GM18499 (cell line): ENCODE measurements at regions not wholly inside any gene's neighbourhood (a gene's known extent, or its start where the extent isn't known, plus 50 kb on each side); places are given as distances from the start of the nearest gene placed in this dataset.
"Not testable (repeated sequence)": the region's sequence is repeated elsewhere in the genome, so short reads cannot be mapped to it uniquely, and the experiment has no call there.

Experiments
- ATAC-seq: cut with Tn5 transposase; IDR thresholded peaks from one replicate; pipeline ENCODE4 v1.9.1; 2021; ENCODE audit warnings: moderate number of reproducible peaks; ENCODE audit not compliant: insufficient read depth, unreplicated experiment

- not testable (repeated sequence) for ATAC-seq
Measured at GRCh38 chrX:84851183-84851582, 152.5 kb upstream of the APOOL start.

DNA sequence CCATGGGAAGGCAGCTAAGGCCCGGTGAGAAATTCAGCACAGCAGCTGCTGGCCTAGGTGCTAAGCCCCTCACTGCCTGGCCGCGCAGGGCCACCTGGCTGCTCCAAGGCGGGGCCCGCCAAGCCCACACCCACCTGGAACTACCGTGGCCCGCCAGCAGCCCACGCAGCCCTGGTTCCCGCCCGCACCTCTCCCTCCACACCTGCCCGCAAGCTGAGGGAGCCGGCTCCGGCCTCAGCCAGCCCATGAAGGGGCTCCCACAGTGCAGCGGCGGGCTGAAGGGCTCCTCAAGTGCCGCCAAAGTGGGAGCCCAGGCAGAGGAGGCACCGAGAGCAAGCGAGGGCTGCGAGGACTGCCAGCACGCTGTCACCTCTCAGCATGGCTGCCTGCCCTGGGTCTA lies 146.9 kb upstream of the APOOL start:
- not testable (repeated sequence) for ATAC-seq

DNA sequence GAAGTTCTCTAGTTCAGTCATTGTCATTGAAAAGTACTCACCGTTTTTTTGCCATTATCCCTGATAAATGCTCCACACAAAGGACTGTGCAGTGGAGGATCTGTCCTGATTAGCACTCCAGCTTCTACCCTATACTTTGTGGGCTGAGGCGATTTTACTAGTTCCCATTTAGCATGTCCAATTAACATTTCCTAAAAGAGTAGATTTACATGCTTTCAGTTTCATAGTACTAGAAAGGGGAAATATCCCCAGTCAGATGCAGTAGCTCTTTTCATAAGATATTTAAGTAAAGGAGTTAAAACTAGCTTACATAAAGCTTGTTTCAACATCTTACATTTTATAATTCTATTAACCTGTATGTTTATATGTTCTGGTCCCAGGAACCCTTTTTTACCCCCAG lies 144.9 kb upstream of the APOOL start:
- not testable (repeated sequence) for ATAC-seq

DNA sequence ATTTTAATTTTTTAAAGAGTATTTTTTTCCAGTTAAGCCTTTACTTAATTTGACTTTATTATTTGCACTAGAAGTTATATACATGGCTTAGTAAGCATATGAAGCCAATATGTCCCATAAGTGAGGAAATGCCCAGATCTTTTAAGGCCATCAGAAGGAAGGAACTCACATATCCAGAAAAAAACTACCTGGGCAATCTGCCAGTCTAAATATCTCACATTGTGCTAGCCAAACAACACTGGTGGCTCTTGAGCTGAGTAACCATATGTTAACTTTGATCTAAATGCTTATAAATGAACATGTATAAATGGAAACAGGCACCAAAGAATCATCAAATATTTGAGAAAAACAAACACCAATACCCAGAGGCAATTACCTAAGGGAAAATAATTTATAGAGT lies 138.6 kb upstream of the APOOL start:
- no peak for ATAC-seq

DNA sequence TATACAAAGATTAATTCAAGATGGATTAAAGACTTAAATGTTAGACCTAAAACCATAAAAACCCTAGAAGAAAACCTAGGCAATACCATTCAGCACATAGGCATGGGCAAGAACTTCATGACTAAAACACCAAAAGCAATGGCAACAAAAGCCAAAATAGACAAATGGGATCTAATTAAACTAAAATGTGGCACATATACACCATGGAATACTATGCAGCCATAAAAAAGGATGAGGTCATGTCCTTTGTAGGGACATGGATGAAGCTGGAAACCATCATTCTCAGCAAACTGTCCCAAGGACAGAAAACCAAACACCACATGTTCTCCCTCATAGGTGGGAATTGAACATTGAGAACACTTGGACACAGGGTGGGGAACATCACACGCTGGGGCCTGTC lies 133.4 kb upstream of the APOOL start:
- ATAC-seq, result not testable (repeated sequence)

- not testable (repeated sequence) for ATAC-seq
Measured at GRCh38 chrX:84872160-84872771, 131.4 kb upstream of the APOOL start.

- no peak for ATAC-seq
Measured at GRCh38 chrX:84873176-84873575, 130.5 kb upstream of the APOOL start.

GRCh38 chrX:84876876-84877275 lies 126.8 kb upstream of the APOOL start:
- ATAC-seq, result no peak

GRCh38 chrX:84893897-84894296 lies 109.8 kb upstream of the APOOL start:
- ATAC-seq, result no peak

- no peak for ATAC-seq
Measured at GRCh38 chrX:84907324-84907968, 96.2 kb upstream of the APOOL start.

DNA sequence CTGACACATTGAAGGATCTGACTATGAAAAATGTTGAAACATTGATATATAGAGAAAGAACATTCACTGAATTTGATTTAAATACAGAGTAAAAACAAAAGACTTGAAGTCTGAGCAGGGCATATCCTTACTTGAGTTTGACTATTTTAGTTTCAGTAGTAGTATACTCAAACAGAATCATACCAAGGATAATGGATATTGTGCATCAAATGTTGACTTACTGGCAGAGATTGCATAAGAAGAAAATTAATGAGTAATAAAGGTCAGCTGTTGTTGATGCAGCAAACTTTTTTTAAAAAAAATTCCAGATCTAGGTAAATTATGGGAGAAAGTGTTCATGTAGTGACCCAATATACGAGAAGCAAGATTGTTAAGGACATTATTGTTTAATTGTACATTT lies 94.5 kb upstream of the APOOL start:
- no peak for ATAC-seq

- ATAC-seq, result no peak
Measured at GRCh38 chrX:84924624-84925023, 79.1 kb upstream of the APOOL start.

- ATAC-seq, result no peak
Measured at GRCh38 chrX:84932814-84933213, 70.9 kb upstream of the APOOL start.

DNA sequence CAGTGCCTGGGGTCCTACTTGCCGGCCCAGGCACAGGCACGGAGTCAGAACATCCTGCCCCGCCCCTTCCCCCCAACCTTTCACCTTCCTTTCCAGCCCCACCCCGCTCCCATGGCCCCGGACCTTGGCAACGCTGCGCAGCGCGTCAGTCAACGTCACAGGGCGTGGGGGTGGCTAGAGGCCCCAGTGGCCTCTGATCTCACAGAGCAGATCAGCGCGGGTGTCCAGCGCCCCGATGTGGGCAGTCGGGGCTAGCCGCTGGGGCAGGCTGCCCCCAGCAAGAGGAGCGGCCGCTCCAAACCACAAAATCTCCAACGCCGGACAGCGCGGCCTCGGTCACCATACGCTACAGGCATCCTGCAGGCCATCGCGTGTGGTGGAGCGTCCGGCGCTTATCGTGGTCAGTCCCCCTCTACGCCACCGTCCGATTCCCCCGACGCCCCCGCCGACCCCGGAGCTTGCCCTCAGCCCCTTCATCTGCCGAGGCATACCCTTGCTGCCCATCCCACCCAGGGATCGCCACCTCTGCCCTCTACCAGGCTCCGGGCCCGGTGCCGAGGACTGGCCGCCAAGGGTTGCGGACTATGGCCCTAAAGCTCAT lies 69.6 kb upstream of the APOOL start:
- no peak for ATAC-seq
